Activated CD4-positive, alpha-beta T cell treated with anti-CD3 and anti-CD28 coated beads for 48 hours (primary cell): ENCODE measurements at regions not wholly inside any gene's neighbourhood (a gene's known extent, or its start where the extent isn't known, plus 50 kb on each side); places are given as distances from the start of the nearest gene placed in this dataset.

Experiments
- DNase-seq: peaks from one replicate; pipeline ENCODE4 v3.0.0-alpha.2; 2020

GRCh38 chr2:147792966-147793617 lies 51.7 kb upstream of the ACVR2A start:
- DNase-seq: no peak

GRCh38 chr2:147790580-147790979 lies 54.2 kb upstream of the ACVR2A start:
- no peak for DNase-seq

GRCh38 chr2:147789720-147790119 lies 55.1 kb upstream of the ACVR2A start:
- no peak for DNase-seq

GRCh38 chr2:147789287-147789686 lies 55.5 kb upstream of the ACVR2A start:
- no peak for DNase-seq

GRCh38 chr2:147782141-147782930 lies 62.5 kb upstream of the ACVR2A start:
- DNase-seq: no peak

GRCh38 chr2:147779440-147779839 lies 65.4 kb upstream of the ACVR2A start:
- DNase-seq: no peak

GRCh38 chr2:147777394-147777793 lies 67.4 kb upstream of the ACVR2A start:
- no peak for DNase-seq

GRCh38 chr2:147774805-147775204 lies 70.0 kb upstream of the ACVR2A start:
- no peak for DNase-seq

GRCh38 chr2:147773479-147773878 lies 71.3 kb upstream of the ACVR2A start:
- DNase-seq: no peak

GRCh38 chr2:147772781-147773180 lies 72.0 kb upstream of the ACVR2A start:
- no peak for DNase-seq

GRCh38 chr2:147763861-147764260 lies 81.0 kb upstream of the ACVR2A start:
- no peak for DNase-seq

- DNase-seq: no peak
Measured at GRCh38 chr2:147760984-147761383, 83.8 kb upstream of the ACVR2A start.

GRCh38 chr2:147759536-147759935 lies 85.3 kb upstream of the ACVR2A start:
- no peak for DNase-seq

GRCh38 chr2:147758821-147759220 lies 86.0 kb upstream of the ACVR2A start:
- no peak for DNase-seq

- no peak for DNase-seq
Measured at GRCh38 chr2:147756069-147756468, 88.8 kb upstream of the ACVR2A start.

- no peak for DNase-seq
Measured at GRCh38 chr2:147740211-147740927, 104.5 kb upstream of the ACVR2A start.

GRCh38 chr2:147739508-147739907 lies 105.3 kb upstream of the ACVR2A start:
- no peak for DNase-seq

- DNase-seq: no peak
Measured at GRCh38 chr2:147718831-147719230, 126.0 kb upstream of the ACVR2A start.

- DNase-seq: no peak
Measured at GRCh38 chr2:147716906-147717305, 127.9 kb upstream of the ACVR2A start.

- DNase-seq: no peak
Measured at GRCh38 chr2:147715807-147716206, 129.0 kb upstream of the ACVR2A start.

- no peak for DNase-seq
Measured at GRCh38 chr2:147714582-147714981, 130.2 kb upstream of the ACVR2A start.

GRCh38 chr2:147713349-147713748 lies 131.5 kb upstream of the ACVR2A start:
- no peak for DNase-seq

GRCh38 chr2:147712051-147712450 lies 132.8 kb upstream of the ACVR2A start:
- DNase-seq: no peak

- no peak for DNase-seq
Measured at GRCh38 chr2:147711031-147711430, 133.8 kb upstream of the ACVR2A start.
